ENCODE measurements at regions not wholly inside any gene's neighbourhood (a gene's known extent, or its start where the extent isn't known, plus 50 kb on each side); places are given as distances from the start of the nearest gene placed in this dataset.

DNA sequence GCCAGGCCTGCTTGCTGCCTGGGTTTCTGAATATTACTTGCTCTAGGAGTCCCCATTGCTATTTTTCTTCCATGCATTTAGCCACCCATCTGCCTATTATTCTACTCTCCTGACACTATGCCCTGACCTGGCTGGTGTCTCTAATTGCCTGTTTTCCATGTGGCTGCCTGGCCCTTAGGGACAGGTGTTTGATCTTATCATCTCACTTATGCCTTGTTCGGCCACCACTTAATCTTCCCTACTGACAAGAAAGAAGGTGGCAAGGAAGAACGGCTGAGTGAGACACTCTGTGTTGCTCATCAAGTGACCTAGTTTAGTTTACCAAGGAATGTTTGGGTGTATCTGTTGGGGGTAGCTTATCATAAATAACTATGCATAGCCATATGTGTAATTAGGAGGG is 50.4 kb upstream of the RAPH1 start:
- intact Hi-C loops (cut with DNase I; ENCODE audit: low total_unique reads) = no loop called here
- 33 to 42% methylated on average over 2 of the region's 2 CpGs for WGBS, 2 donors
- TF ChIP-seq CTCF (IDR thresholded peaks at IDR 0.05) = no peak
- no peak for TF ChIP-seq POLR2A (IDR thresholded peaks at IDR 0.05)
- DNase-seq (ENCODE audit: low spot score in 2 of 2) = no peak
- no peak overlapping the region for H3K4me3 ChIP-seq (ENCODE audit: low read depth, poor library complexity, severe bottlenecking)

DNA sequence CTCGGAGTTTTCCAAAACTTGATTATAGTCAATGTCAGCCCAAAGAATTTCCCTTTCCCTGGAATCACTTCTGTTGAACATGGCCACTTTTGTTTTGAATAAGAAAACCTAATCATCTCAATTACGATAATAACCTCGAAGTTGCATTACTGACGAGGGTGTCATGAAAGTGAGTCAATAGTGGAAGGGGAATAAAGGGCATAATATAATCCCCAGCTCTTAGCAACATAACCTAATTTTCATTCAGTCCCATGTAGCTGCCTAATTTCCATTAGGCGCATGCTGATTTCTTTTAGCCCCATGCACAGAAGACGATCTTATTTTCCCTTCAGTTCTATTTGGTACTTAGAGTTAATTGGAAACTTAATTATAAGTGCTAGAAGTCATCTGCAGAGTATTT is 51.1 kb upstream of the RAPH1 start:
- H3K4me3 ChIP-seq (ENCODE audit: low read depth, poor library complexity, severe bottlenecking) = no peak overlapping the region
- DNase-seq (ENCODE audit: low spot score in 2 of 2) = no peak
- intact Hi-C loops (cut with DNase I; ENCODE audit: low total_unique reads) = no loop called here
- 74 to 76% methylated on average over 6 of the region's 6 CpGs for WGBS, 2 donors
- no peak for TF ChIP-seq CTCF (IDR thresholded peaks at IDR 0.05)
- no peak for TF ChIP-seq POLR2A (IDR thresholded peaks at IDR 0.05)

DNA sequence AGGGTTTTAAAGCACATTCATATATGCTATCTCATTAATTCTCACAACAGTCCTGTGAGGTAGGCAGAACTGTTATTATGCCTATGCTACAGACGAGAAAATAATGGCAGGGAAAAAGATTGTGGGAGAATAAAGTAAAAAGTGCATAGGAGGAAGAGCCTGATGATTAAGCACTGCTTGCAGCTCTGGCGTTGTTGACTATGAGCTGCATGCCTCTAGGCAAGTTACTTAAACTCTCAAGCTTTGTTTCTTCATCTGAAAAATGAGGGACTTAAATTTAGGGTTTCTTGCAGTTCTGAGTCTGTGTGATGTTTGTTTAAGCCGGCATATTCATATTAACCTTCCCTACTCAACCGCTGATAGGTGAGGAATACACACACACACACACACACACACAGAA is 51.6 kb upstream of the RAPH1 start:
- H3K4me3 ChIP-seq (ENCODE audit: low read depth, poor library complexity, severe bottlenecking) = no peak overlapping the region
- DNase-seq (ENCODE audit: low spot score in 2 of 2) = no peak
- TF ChIP-seq CTCF (IDR thresholded peaks at IDR 0.05) (no peak), POLR2A (IDR thresholded peaks at IDR 0.05) (no peak)
- 59 to 64% methylated on average over 4 of the region's 4 CpGs for WGBS, 2 donors
- intact Hi-C loops (cut with DNase I; ENCODE audit: low total_unique reads) = no loop called here

DNA sequence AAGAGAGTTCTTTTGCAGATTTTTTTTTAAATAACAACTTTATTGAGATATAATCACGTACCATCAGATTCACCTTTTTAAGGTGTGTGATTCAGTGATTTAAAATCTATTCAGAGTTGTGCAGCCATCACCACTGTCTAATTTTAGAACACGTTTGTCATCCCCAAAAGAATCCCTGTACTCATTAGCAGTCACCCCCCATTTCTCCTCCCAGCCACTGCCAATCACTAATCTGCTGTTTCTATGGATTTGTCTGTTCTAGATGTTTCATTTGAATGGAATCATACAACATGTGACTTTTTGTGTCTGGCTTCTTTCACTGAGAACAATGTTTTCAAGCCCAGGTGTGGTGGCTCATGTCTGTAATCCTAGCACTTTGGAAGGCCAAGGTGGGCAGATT is 55.4 kb upstream of the RAPH1 start:
- DNase-seq (ENCODE audit: low spot score in 2 of 2) = no peak
- intact Hi-C loops (cut with DNase I; ENCODE audit: low total_unique reads) = no loop called here
- TF ChIP-seq POLR2A (IDR thresholded peaks at IDR 0.05) (no peak), CTCF (IDR thresholded peaks at IDR 0.05) (no peak)
- H3K4me3 ChIP-seq (ENCODE audit: low read depth, poor library complexity, severe bottlenecking) = no peak overlapping the region
- WGBS, 2 donors = 57% methylated on average over 2 of the region's 2 CpGs

DNA sequence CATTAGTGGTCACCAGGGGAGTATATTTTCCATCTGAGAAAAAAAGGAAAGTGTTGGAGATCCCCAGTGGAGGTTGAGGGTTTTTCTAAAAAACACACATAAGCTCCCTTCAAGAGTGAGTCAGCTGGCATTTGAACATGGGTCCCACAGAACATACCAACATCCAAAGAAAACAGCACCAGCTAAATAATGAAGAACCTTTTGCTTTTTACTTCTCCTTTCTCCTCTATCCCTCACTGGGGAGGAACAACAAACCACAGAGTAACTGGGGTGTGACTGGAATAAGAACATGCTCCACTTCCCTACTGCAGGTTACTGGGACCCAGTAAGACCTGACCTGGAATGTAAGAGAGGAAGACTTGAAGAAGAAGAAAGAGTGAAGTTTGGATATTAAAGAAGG is 56.5 kb upstream of the RAPH1 start:
- intact Hi-C loops (cut with DNase I; ENCODE audit: low total_unique reads) = no loop called here
- no peak for TF ChIP-seq CTCF (IDR thresholded peaks at IDR 0.05)
- TF ChIP-seq POLR2A (IDR thresholded peaks at IDR 0.05) = no peak

DNA sequence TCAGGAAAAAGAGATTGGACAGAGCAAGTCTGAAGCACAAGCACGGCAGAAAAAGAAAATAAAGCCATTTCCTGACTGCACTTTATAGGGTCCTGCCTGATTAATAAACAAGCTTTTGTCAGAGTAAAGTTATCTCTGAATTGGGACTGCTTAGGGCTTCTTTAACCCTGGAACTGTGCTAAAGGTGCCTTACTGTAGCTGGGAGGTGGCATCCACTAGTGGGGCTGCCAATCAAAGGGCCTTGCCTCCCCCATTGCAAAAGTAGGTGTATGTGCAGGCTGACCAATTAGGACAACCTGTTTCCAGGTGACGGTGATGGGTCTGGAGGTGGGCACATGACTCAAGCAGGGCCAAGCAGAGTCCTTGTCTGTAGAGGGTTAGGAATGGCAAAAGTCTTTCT is 57.4 kb upstream of the RAPH1 start:
- TF ChIP-seq POLR2A (IDR thresholded peaks at IDR 0.05) = no peak
- TF ChIP-seq CTCF (IDR thresholded peaks at IDR 0.05) = no peak
- WGBS, 2 donors = 74% methylated on average over 2 of the region's 2 CpGs
- intact Hi-C loops (cut with DNase I; ENCODE audit: low total_unique reads) = no loop called here
- H3K4me3 ChIP-seq (ENCODE audit: low read depth, poor library complexity, severe bottlenecking) = no peak overlapping the region
- DNase-seq (ENCODE audit: low spot score in 2 of 2) = no peak

More for the DNA sequence above, 56.5 kb upstream of the RAPH1 start:
- no peak for DNase-seq (ENCODE audit: low spot score in 2 of 2)
- no peak overlapping the region for H3K4me3 ChIP-seq (ENCODE audit: low read depth, poor library complexity, severe bottlenecking)

Measured in lower leg skin (tissue), 4 donors.